ENCODE measurements at regions not wholly inside any gene's neighbourhood (a gene's known extent, or its start where the extent isn't known, plus 50 kb on each side); places are given as distances from the start of the nearest gene placed in this dataset.

DNA sequence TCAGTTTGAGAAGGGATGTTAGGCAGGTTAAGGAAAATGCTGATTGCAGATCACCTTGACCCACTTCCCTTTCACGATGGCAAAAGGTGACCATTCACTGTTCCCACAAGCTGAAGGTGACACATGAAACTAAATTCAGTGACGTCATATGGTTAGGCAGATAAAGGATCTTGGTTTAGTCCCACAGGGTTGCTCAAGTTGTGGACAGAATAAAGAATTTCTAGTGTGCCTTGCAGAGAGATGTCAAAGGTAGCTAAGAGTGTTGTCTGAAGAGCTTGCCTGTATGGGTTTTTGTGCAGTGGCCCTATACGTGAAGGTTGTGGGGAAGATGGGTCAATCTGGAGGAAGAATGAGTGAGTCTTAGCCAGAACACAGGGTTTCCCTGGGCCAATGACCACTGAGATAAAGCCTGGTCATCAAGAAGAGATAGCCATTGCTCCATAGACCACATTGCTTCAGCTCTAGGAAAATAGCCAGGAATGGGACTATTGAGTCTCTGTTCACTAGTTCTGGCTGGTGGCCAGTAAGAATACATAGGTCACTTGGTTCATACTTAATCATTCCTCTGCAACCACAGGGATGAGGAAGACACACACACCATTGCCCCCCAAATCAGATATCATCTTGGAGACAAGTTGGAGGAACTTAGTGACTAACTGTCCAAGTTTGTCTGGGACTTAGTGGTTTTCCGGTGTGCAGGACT lies 148.5 kb upstream of the ATXN1 start:
- Histone ChIP-seq H3K56ac (ENCODE audit: insufficient read length, low read depth, low read length) (no peak overlapping the region), H4K8ac (replicated peaks; ENCODE audit: insufficient read length, low read depth, low read length) (no peak overlapping the region), H3K79me2 (ENCODE audit: insufficient read depth, low read length) (no peaks in the 10 kb centered on the region), H3K23me2 (ENCODE audit: insufficient read length, low read depth, low read length, poor library complexity, severe bottlenecking) (no peaks in the 10 kb centered on the region), H3K14ac (ENCODE audit: insufficient read depth, low read length) (no peak overlapping the region), H2BK15ac (ENCODE audit: low read depth, low read length) (no peak overlapping the region), H3K9ac (ENCODE audit: extremely low read depth, insufficient read length, low read length) (no peak overlapping the region), H4K91ac (ENCODE audit: insufficient read length, low read depth, low read length) (no peak overlapping the region), H3K18ac (ENCODE audit: insufficient read length, low read depth, low read length) (no peak overlapping the region), H2BK120ac (ENCODE audit: low read depth, low read length, poor library complexity, severe bottlenecking) (no peak overlapping the region), H2BK20ac (ENCODE audit: low read depth, low read length, poor library complexity, severe bottlenecking) (no peak overlapping the region), H2BK5ac (ENCODE audit: insufficient read length, low read length) (no peak overlapping the region), H2AFZ (ENCODE audit: low read length) (no peak overlapping the region), H3K79me1 (ENCODE audit: insufficient read depth, low read depth, low read length, poor library complexity, severe bottlenecking) (no peaks in the 10 kb centered on the region), H3K4me1 (ENCODE audit: insufficient read depth, low read length) (no peaks in the 10 kb centered on the region), H2BK12ac (ENCODE audit: insufficient read length, low read depth, low read length) (no peak overlapping the region), H3K27ac (ENCODE audit: insufficient read length, low read depth, low read length) (no peak overlapping the region), H3K9me3 (ENCODE audit: control insufficient read depth, low read depth, low read length) (no peaks in the 10 kb centered on the region), H3T11ph (ENCODE audit: low read length) (no peak overlapping the region), H3K4ac (ENCODE audit: low read depth, low read length) (no peak overlapping the region), H2AK5ac (ENCODE audit: insufficient read length, low read length) (no peak overlapping the region), H3K27me3 (ENCODE audit: insufficient read depth, low read length) (no peaks in the 10 kb centered on the region), H3K4me2 (ENCODE audit: insufficient read depth, insufficient read length, low read length) (no peak overlapping the region), H3K23ac (ENCODE audit: insufficient read length, low read depth, low read length) (no peak overlapping the region), H4K20me1 (ENCODE audit: control insufficient read depth, insufficient read depth, insufficient read length) (no peaks in the 10 kb centered on the region), H4K5ac (ENCODE audit: insufficient read length, low read depth, low read length) (no peak overlapping the region)
- peaks cover 1 to 9% (median 3%) of the 10 kb centered on the region in 3 experiments; a peak in 3 of 7 replicates for H3K36me3 Mint-ChIP-seq (ENCODE audit: insufficient read depth in 1 of 3, low read depth in 3 of 3)
- no peak overlapping the region for H3K27ac Mint-ChIP-seq
- H3K9me3 Mint-ChIP-seq, result peaks cover 5 to 13% of the 10 kb centered on the region in 2 experiments; a peak in 4 of 5 replicates
- DNase-seq, result no peak
- no peak for TF ChIP-seq CTCF (conservative IDR thresholded peaks at IDR 0.05)
- WGBS (ENCODE audit: extremely low coverage, insufficient read length, low lambda C conversion rate), result no CpG with 5 or more reads among the region's 4 CpGs
- H3K4me1 Mint-ChIP-seq, result no peaks in the 10 kb centered on the region; a peak in 1 of 4 replicates
- H3K4me3 Mint-ChIP-seq, result no peak overlapping the region
- no peaks in the 10 kb centered on the region; the same call in 1 of the 2 replicates for H3K27me3 Mint-ChIP-seq (ENCODE audit: low read depth)
